GM12801 (cell line): ENCODE measurements at regions not wholly inside any gene's neighbourhood (a gene's known extent, or its start where the extent isn't known, plus 50 kb on each side); places are given as distances from the start of the nearest gene placed in this dataset.

Source experiments
- TF ChIP-seq, protein P1 (sequence below): IDR thresholded peaks from one replicate; pipeline ENCODE4 v1.5.1; 2011; ENCODE audit warnings: control low read depth; ENCODE audit not compliant: insufficient read length; ENCODE audit errors: extremely low read depth

DNA sequence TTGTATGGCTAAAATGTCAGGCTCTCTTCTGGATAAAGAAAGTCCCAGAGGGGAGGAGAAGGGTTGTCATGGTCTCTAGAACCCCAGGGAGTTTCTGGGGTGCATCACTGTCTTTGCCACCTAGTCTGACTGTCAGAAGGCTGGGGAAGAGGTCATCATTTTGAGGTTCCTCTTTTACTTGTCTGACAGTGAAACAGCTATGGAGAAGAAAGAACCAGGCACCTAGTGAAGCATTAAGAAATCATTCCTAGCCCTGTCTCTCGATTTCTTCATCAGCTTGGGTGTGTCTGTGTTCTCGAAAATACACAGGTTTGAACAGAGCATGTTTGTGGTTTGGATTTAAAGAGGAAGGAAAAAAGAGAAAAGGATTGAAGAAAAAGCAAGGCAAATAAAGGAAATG is 158.7 kb upstream of the LRIG3 start:
- TF ChIP-seq, protein P1, sequence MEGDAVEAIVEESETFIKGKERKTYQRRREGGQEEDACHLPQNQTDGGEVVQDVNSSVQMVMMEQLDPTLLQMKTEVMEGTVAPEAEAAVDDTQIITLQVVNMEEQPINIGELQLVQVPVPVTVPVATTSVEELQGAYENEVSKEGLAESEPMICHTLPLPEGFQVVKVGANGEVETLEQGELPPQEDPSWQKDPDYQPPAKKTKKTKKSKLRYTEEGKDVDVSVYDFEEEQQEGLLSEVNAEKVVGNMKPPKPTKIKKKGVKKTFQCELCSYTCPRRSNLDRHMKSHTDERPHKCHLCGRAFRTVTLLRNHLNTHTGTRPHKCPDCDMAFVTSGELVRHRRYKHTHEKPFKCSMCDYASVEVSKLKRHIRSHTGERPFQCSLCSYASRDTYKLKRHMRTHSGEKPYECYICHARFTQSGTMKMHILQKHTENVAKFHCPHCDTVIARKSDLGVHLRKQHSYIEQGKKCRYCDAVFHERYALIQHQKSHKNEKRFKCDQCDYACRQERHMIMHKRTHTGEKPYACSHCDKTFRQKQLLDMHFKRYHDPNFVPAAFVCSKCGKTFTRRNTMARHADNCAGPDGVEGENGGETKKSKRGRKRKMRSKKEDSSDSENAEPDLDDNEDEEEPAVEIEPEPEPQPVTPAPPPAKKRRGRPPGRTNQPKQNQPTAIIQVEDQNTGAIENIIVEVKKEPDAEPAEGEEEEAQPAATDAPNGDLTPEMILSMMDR = no peak

DNA sequence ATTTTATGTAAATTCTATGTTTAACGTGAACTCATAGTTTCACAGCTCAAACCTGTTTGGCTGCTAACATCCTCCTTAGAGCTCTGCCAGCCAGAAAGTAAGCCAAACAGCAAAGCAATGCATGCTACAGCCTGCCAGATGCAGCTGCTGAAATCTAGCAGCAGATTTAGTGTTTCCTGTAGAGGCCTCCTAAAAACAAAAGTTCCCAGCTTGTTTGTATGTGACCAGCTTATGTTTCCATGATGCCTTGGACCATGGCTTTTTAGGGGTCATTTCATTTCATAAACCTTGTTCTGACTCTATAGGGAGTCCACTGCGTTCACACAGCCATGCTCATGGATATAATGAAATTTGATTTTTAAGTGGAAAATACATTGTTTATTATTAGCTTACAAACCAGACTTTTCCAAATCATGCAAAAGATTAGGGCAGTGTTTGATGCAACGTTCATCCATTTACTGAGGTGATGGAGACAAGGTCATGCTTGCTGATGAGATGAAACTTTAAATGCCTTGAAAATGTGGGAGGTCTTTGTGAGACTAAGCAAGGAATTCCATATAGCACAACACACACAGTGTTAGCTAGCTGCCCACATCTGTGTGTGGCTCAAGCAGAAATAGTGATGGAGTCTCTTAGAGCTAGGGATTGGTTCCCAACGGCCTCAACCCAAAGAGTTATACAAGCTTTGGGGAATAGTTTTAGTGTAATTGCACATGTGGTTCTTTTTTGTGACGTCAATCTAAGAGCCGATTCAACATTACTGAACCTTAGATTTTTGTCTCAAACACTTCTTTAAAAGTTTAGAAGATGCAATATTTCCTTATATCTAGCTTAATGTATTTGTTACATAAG is 157.5 kb upstream of the LRIG3 start:
- TF ChIP-seq, protein P1 = no peak

DNA sequence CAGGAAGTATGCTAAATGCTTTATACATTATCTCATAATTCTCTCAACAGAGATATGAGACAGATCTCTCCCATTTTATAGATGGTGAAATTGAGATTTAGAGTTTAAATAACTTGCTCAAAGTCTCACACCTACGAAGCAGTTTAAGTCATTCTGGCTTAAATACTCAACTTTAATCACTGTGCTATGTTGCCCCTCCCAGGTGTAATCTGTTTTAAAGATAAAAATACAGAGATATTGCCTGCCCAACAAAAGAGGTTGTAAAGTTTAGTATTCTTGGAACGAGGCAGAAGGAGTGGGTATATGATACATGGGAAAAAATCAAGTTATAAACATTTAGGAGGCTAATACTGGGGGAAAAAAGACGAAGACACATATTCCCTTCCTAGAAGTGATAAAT is 156.8 kb upstream of the LRIG3 start:
- TF ChIP-seq, protein P1 = no peak

DNA sequence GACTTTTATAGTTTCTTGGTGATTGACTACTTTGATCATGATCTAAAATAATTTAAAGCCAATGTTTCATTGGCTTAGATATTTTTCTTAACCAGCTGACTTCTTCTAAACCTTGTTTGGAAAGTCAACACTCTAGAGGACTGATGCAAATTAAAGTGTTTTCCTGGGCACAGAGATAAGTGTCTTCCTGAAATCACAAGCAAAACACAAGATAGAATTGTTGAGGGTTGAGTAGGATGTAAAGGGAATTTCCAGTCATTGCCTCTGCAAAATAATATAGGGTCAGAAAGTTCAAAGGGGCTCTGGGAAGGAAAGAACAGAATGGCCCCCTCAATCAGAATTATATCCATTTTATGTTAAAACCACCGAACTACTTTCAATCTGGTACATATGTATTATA is 156.3 kb upstream of the LRIG3 start:
- TF ChIP-seq, protein P1 = no peak

DNA sequence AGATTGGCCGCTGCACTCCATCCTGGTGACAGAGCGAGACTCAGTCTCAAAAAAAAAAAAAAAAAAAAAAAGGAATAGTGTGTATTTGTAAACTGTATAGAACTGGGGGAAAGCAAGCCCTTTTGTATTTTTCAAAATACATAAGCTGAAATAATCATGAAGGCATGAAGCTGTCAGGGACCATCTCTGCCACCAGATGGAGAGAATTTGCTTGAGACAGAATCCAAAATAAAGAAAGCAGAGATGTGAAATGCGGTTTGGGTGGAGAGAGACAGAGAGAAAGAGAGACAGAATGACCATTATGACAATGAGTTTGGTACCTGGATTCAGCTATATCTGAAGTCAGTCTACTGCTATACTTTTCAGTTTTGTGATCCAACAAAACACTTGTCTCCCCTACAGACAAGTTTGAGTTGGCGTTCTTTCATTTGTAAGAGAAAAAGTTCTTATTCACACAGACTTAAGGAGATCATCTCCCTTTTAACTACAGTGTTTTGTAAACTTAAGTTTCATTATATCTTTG is 155.7 kb upstream of the LRIG3 start:
- TF ChIP-seq, protein P1 = no peak

DNA sequence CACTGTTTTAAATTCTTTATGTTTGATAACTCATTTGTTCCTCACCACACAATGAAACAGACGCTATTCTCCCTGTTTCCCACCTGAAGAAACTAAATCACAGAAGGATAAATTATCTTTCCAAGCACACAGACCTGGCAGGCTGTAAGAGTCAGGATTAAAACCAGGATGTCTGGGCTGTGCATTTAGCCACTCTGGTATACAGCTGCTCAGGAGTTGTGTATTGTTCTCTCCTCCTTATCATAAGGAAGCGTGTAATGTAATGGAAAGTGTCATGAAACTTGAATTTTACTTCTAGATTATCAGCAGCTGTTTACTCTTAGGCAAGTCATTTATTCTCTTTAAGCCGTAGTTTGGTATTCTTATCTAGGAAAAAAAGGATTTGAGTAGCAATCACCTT is 154.8 kb upstream of the LRIG3 start:
- TF ChIP-seq, protein P1 = no peak

DNA sequence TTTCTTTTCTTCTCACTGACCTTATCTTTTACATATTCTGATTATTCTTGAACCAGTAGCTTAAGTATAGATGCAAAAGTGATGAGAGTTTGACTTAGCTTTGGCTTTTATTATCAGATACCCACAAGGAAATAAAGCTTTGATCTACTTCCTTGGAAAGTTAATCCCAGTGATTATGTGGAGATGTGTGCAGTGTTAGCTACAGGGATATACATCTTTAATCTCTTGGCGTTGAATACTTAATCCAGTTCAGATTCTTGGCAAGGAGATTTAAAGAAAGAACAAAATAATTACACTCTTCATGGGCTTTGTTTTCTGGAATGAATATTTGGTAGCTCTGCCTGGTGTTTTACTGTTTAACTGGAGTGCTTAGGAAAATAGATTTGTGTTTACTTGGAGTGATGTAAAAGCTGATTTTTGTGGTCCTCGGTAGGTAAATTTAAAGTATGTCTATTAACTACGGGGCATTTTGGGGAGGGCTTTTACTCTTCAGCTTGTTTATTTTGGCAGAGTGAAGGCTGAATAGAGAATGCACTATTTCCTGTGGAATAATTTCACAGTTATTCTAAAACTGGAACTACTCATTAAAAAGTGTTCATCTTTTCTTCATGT is 150.1 kb upstream of the LRIG3 start:
- TF ChIP-seq, protein P1 = no peak
